ENCODE measurements at regions not wholly inside any gene's neighbourhood (a gene's known extent, or its start where the extent isn't known, plus 50 kb on each side); places are given as distances from the start of the nearest gene placed in this dataset.

DNA sequence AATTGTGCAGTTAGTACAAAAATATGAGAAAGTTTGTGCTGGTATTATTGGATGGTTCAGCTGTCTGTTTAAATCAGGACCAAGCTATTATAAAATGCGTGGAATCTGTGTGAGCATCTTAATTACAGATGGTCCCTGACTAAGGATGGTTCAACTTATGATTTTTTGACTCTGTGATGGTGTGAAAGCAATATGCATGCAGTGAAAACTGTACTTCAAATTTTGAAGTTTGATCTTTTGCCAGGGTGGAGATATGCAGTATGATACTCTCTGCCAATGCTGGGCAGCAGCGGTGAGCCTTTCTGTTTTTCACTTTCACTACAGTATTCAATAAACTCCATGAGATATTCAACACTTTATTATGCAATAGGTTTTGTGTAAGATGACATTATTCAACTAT, 189.3 kb downstream of the CHST1 start:
- Histone ChIP-seq H3K79me1 (ENCODE audit: low read depth in 1 of 2, low read length in 2 of 2) (no peaks in the 10 kb centered on the region), H3K27me3 (ENCODE audit: control insufficient read depth, insufficient read depth, low read length) (peaks cover 3% of the 10 kb centered on the region), H3K36me3 (ENCODE audit: control insufficient read depth, insufficient read depth, low read length) (no peaks in the 10 kb centered on the region), H2AFZ (replicated peaks; ENCODE audit: low read length, poor library complexity) (no peak overlapping the region), H2AK5ac (ENCODE audit: low read depth, low read length) (no peak overlapping the region), H2BK15ac (ENCODE audit: low read depth, low read length) (no peak overlapping the region), H4K8ac (ENCODE audit: low read depth in 2 of 2, low read length in 2 of 2) (no peak overlapping the region), H3K56ac (ENCODE audit: extremely low read depth, insufficient read depth, low read length) (no peak overlapping the region), H3K4me1 (ENCODE audit: control insufficient read depth, insufficient read depth, low read length) (no peaks in the 10 kb centered on the region), H4K20me1 (ENCODE audit: insufficient read depth, low read length) (no peaks in the 10 kb centered on the region), H3K9ac (ENCODE audit: low read depth, low read length) (no peak overlapping the region), H2AK9ac (replicated peaks; ENCODE audit: low read depth, low read length, poor library complexity) (no peak overlapping the region), H3K27ac (ENCODE audit: insufficient read depth, low read length) (no peak overlapping the region), H2BK20ac (ENCODE audit: low read depth, low read length) (no peak overlapping the region), H3K9me1 (ENCODE audit: insufficient read depth, low read length) (no peaks in the 10 kb centered on the region), H3K14ac (replicated peaks; ENCODE audit: low read depth, low read length) (no peak overlapping the region), H2BK5ac (ENCODE audit: low read depth, low read length, poor library complexity, severe bottlenecking) (no peak overlapping the region), H3K9me3 (ENCODE audit: control insufficient read depth, insufficient read depth, low read length) (no peaks in the 10 kb centered on the region), H3K4ac (ENCODE audit: low read depth, low read length) (no peak overlapping the region), H3K18ac (ENCODE audit: low read depth, low read length) (no peak overlapping the region), H4K5ac (ENCODE audit: low read depth, low read length) (no peak overlapping the region), H3K4me2 (ENCODE audit: low read depth, low read length) (no peak overlapping the region), H4K91ac (ENCODE audit: insufficient read depth, low read depth, low read length) (no peak overlapping the region), H3K23ac (ENCODE audit: low read depth, low read length) (no peak overlapping the region), H3K4me3 (ENCODE audit: insufficient read depth, low read depth, low read length) (no peak overlapping the region), H2BK120ac (ENCODE audit: low read depth, low read length) (no peak overlapping the region)
- no peak for TF ChIP-seq SMC3 (IDR thresholded peaks at IDR 0.05; ENCODE audit: low read depth, low read length)
- TF ChIP-seq, protein P1, sequence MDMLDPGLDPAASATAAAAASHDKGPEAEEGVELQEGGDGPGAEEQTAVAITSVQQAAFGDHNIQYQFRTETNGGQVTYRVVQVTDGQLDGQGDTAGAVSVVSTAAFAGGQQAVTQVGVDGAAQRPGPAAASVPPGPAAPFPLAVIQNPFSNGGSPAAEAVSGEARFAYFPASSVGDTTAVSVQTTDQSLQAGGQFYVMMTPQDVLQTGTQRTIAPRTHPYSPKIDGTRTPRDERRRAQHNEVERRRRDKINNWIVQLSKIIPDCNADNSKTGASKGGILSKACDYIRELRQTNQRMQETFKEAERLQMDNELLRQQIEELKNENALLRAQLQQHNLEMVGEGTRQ (IDR thresholded peaks at IDR 0.05; ENCODE audit: low read depth, low read length), result no peak
- TF ChIP-seq NFE2L2 (IDR thresholded peaks at IDR 0.05; ENCODE audit: low read depth, low read length), result no peak
- TF ChIP-seq CHD1 (IDR thresholded peaks at IDR 0.05; ENCODE audit: low read depth, low read length), result no peak
- TF ChIP-seq FOS (IDR thresholded peaks at IDR 0.05; ENCODE audit: low read depth, low read length), result no peak
- no peak for TF ChIP-seq RAD21 (IDR thresholded peaks at IDR 0.05; ENCODE audit: low read length)
- TF ChIP-seq MAZ (IDR thresholded peaks at IDR 0.05; ENCODE audit: borderline replicate concordance, low read depth, low read length), result no peak
- no peak for TF ChIP-seq POLR2A (IDR thresholded peaks at IDR 0.05; ENCODE audit: low read depth, low read length)
- TF ChIP-seq, protein P2, sequence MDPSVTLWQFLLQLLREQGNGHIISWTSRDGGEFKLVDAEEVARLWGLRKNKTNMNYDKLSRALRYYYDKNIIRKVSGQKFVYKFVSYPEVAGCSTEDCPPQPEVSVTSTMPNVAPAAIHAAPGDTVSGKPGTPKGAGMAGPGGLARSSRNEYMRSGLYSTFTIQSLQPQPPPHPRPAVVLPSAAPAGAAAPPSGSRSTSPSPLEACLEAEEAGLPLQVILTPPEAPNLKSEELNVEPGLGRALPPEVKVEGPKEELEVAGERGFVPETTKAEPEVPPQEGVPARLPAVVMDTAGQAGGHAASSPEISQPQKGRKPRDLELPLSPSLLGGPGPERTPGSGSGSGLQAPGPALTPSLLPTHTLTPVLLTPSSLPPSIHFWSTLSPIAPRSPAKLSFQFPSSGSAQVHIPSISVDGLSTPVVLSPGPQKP (IDR thresholded peaks at IDR 0.05; ENCODE audit: borderline replicate concordance, low read depth, low read length), result no peak
- TF ChIP-seq MXI1 (IDR thresholded peaks at IDR 0.05; ENCODE audit: borderline replicate concordance, low read depth, low read length), result no peak
- TF ChIP-seq CEBPB (IDR thresholded peaks at IDR 0.05; ENCODE audit: low read depth, low read length), result no peak
- no peak for TF ChIP-seq MAFK (IDR thresholded peaks at IDR 0.05; ENCODE audit: low read depth, low read length)
- TF ChIP-seq RCOR1 (IDR thresholded peaks at IDR 0.05; ENCODE audit: insufficient replicate concordance, low read length), result no peak
- TF ChIP-seq, protein P3, sequence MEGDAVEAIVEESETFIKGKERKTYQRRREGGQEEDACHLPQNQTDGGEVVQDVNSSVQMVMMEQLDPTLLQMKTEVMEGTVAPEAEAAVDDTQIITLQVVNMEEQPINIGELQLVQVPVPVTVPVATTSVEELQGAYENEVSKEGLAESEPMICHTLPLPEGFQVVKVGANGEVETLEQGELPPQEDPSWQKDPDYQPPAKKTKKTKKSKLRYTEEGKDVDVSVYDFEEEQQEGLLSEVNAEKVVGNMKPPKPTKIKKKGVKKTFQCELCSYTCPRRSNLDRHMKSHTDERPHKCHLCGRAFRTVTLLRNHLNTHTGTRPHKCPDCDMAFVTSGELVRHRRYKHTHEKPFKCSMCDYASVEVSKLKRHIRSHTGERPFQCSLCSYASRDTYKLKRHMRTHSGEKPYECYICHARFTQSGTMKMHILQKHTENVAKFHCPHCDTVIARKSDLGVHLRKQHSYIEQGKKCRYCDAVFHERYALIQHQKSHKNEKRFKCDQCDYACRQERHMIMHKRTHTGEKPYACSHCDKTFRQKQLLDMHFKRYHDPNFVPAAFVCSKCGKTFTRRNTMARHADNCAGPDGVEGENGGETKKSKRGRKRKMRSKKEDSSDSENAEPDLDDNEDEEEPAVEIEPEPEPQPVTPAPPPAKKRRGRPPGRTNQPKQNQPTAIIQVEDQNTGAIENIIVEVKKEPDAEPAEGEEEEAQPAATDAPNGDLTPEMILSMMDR (conservative IDR thresholded peaks at IDR 0.05; ENCODE audit: low read depth, low read length), result no peak
- no peak for TF ChIP-seq RFX5 (IDR thresholded peaks at IDR 0.05; ENCODE audit: low read depth, low read length)
- BruUV-seq (replicated peaks), result no TSS peak
- in situ Hi-C loops (cut with MboI; ENCODE audit: low sequenced_read_pairs), result no loop called here
- intact Hi-C loops (cut with micrococcal nuclease), result no loop called here
- dilution Hi-C loops (cut with HindIII; ENCODE audit: low sequenced_read_pairs, unreplicated experiment), result no loop called here
- DNase-seq, result no peak
- no peak for ATAC-seq (ENCODE audit: low read depth)
- ChIA-PET POLR2A (ENCODE audit: unreplicated experiment) (no interaction called here), CTCF (no interaction called here)
- 25% methylated on average over 1 of the region's 2 CpGs; no CpG with 5 or more reads in 1 of the 2 experiments for WGBS, 2 experiments (ENCODE audit: extremely low coverage in 2 of 2, insufficient read length in 1 of 2)

Data from IMR-90 (cell line).